OCI-LY7 (cell line): ENCODE measurements at regions not wholly inside any gene's neighbourhood (a gene's known extent, or its start where the extent isn't known, plus 50 kb on each side); places are given as distances from the start of the nearest gene placed in this dataset.

Source experiments
- BruUV-seq: library from RNA; stranded (reverse); fragments of 400-500 nt; replicated peaks from 2 replicates; lab custom pipeline; 2021; lab: Mats Ljungman, UMichigan
- CTCF ChIA-PET: fragments of 300-600 bp; sonication (Branson Sonifier 250); formaldehyde crosslinking; loops from one replicate; lab custom pipeline; 2022; ENCODE audit warnings: antibody characterized with exemption; ENCODE audit not compliant: unreplicated experiment; lab: Charles Lee
- POLR2A ChIA-PET: fragments of 300-600 bp; sonication (Branson Sonifier 250); formaldehyde crosslinking; loops from one replicate; lab custom pipeline; 2022; ENCODE audit warnings: antibody characterized with exemption; lab: Charles Lee
- DNase-seq: peaks from one replicate; pipeline ENCODE4 v3.0.0-alpha.2; 2015; ENCODE audit warnings: low spot score
- H2AFZ ChIP-seq: fragments of 200-600 bp; sonication (generic), shearing (Covaris generic); 2 replicates; pipeline ENCODE4 v1.6.1; 2014; ENCODE audit warnings: mild to moderate bottlenecking, antibody characterized with exemption, low read length, moderate library complexity
- H3K27ac ChIP-seq: fragments of 200-600 bp; sonication (generic); 2 replicates; pipeline ENCODE4 v1.5.1; 2014; ENCODE audit warnings: mixed run types, low read depth, mild to moderate bottlenecking, moderate library complexity, low read length, inconsistent platforms; ENCODE audit not compliant: poor library complexity, severe bottlenecking
- H3K36me3 ChIP-seq: fragments of 200-600 bp; sonication (generic); 2 replicates; pipeline ENCODE4 v1.6.1; 2014; ENCODE audit warnings: mild to moderate bottlenecking, antibody characterized with exemption, low read length, moderate library complexity, mixed read lengths; ENCODE audit not compliant: insufficient read depth
- H3K4me1 ChIP-seq: fragments of 200-600 bp; sonication (generic); 2 replicates; pipeline ENCODE4 v1.5.1; 2014; ENCODE audit warnings: mild to moderate bottlenecking, low read length; ENCODE audit not compliant: insufficient read depth, poor library complexity, severe bottlenecking
- H3K4me2 ChIP-seq: fragments of 200-600 bp; sonication (generic); 2 replicates; pipeline ENCODE4 v1.6.1; 2014; ENCODE audit warnings: mild to moderate bottlenecking, low read length
- H3K4me3 ChIP-seq: fragments of 200-600 bp; sonication (generic); 2 replicates; pipeline ENCODE4 v1.5.1; 2014; ENCODE audit warnings: mild to moderate bottlenecking, low read depth, low read length; ENCODE audit not compliant: poor library complexity, severe bottlenecking
- H3K79me2 ChIP-seq: fragments of 200-600 bp; sonication (generic); 2 replicates; pipeline ENCODE4 v1.6.1; 2016; ENCODE audit warnings: low read depth, mild to moderate bottlenecking, low read length, moderate library complexity, mixed read lengths; ENCODE audit not compliant: insufficient read depth
- H3K9me2 ChIP-seq: fragments of 200-600 bp; sonication (generic); 2 replicates; pipeline ENCODE4 v1.6.1; 2016; ENCODE audit warnings: mild to moderate bottlenecking, low read length, mixed read lengths; ENCODE audit not compliant: insufficient read depth
- H3K9me3 ChIP-seq: fragments of 200-600 bp; sonication (generic); 2 replicates; pipeline ENCODE4 v1.6.1; 2014; ENCODE audit warnings: mild to moderate bottlenecking, mixed run types, low read length, mixed read lengths
- H4K20me1 ChIP-seq: fragments of 200-600 bp; sonication (generic); 2 replicates; pipeline ENCODE4 v1.6.1; 2014; ENCODE audit warnings: mild to moderate bottlenecking, antibody characterized with exemption, low read length, moderate library complexity, mixed read lengths; ENCODE audit not compliant: insufficient read depth
- EZH2phosphoT487 ChIP-seq: fragments of 200-600 bp; sonication (generic); IDR thresholded peaks from 2 replicates; pipeline ENCODE4 v1.6.1; 2018; ENCODE audit warnings: low read depth, borderline replicate concordance, mild to moderate bottlenecking, mixed run types, antibody characterized with exemption, low read length, moderate library complexity, mixed read lengths
- intact Hi-C: fragments of 100-400 bp; cut with micrococcal nuclease; formaldehyde crosslinking; loops from one replicate; pipeline ENCODE4 v1.10.0; 2022; ENCODE audit not compliant: unreplicated experiment
- TF ChIP-seq, protein P1 (sequence below): fragments of 200-600 bp; sonication (generic); conservative IDR thresholded peaks from 2 replicates; pipeline ENCODE4 v1.5.1; 2014; ENCODE audit warnings: mild to moderate bottlenecking, antibody characterized with exemption, low read length, moderate library complexity, mixed read lengths

DNA sequence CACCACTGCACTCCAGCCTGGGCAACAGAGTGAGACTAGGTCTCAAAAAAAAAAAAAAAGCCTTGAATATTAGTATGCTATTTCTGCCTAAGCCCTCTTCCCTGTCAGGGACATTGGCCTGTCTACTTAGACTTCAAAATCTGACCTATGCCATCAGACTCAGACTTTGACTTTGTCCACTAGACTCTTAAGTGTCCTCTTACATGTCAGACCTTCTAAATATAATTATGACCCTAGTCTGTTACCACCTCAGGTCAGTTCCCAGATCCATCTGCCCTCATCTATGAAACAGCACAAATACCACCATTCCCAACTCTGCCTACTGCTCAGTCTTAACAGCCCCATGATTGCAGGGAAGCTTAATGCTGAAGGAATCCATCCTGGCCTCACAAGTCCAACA is 244.6 kb downstream of the ZEB2 start:
- TF ChIP-seq EZH2phosphoT487: no peak
- TF ChIP-seq, protein P1, sequence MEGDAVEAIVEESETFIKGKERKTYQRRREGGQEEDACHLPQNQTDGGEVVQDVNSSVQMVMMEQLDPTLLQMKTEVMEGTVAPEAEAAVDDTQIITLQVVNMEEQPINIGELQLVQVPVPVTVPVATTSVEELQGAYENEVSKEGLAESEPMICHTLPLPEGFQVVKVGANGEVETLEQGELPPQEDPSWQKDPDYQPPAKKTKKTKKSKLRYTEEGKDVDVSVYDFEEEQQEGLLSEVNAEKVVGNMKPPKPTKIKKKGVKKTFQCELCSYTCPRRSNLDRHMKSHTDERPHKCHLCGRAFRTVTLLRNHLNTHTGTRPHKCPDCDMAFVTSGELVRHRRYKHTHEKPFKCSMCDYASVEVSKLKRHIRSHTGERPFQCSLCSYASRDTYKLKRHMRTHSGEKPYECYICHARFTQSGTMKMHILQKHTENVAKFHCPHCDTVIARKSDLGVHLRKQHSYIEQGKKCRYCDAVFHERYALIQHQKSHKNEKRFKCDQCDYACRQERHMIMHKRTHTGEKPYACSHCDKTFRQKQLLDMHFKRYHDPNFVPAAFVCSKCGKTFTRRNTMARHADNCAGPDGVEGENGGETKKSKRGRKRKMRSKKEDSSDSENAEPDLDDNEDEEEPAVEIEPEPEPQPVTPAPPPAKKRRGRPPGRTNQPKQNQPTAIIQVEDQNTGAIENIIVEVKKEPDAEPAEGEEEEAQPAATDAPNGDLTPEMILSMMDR: no peak
- ChIA-PET POLR2A (no interaction called here), CTCF (no interaction called here)
- H3K9me3 ChIP-seq: no peaks in the 10 kb centered on the region
- H3K4me2 ChIP-seq: no peak overlapping the region
- no TSS peak for BruUV-seq
- H3K4me3 ChIP-seq: no peak overlapping the region
- intact Hi-C loops: no loop called here
- 0 out of 2 replicates have a peak, but pooled peaks cover 7% of the 10 kb centered on the region for H3K79me2 ChIP-seq
- H3K27ac ChIP-seq: no peak overlapping the region
- H4K20me1 ChIP-seq: no peaks in the 10 kb centered on the region
- no peak overlapping the region for H2AFZ ChIP-seq
- no peak for DNase-seq
- H3K4me1 ChIP-seq: no peaks in the 10 kb centered on the region
- no peaks in the 10 kb centered on the region for H3K9me2 ChIP-seq
- no peaks in the 10 kb centered on the region for H3K36me3 ChIP-seq

- ChIA-PET POLR2A (no interaction called here), CTCF (no interaction called here)
- Histone ChIP-seq H3K79me2 (peaks cover 13% of the 10 kb centered on the region; the same call in 1 of the 2 replicates), H4K20me1 (no peaks in the 10 kb centered on the region), H3K9me3 (no peaks in the 10 kb centered on the region), H3K4me1 (no peaks in the 10 kb centered on the region), H3K4me2 (no peak overlapping the region), H3K27ac (no peak overlapping the region), H2AFZ (no peak overlapping the region), H3K9me2 (no peaks in the 10 kb centered on the region), H3K4me3 (no peak overlapping the region), H3K36me3 (no peaks in the 10 kb centered on the region)
- no peak for TF ChIP-seq EZH2phosphoT487
- TF ChIP-seq, protein P1: no peak
- intact Hi-C loops: no loop called here
- no TSS peak for BruUV-seq
- DNase-seq: no peak
These were observed 245.8 kb downstream of the ZEB2 start for GRCh38 chr2:144274131-144274530.

DNA sequence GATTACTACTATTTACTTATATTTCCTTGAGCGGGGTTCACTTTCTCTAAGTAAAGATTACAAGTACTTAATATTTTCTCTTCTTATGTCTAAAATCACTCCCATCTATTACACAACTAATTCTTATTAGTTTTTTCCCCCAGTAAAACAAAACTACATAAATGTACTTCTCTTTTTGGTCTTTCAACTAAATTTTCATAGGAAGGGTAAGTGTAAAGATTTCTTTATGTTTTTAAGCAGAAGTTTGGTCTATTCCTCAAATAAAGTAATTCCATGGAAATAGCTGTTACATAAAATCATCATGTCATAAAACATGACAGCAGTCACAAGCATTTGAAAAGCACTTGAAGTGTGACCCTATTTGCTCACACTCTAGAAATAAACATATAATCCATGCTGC is 249.0 kb downstream of the ZEB2 start:
- Histone ChIP-seq H3K27ac (no peak overlapping the region), H2AFZ (no peak overlapping the region), H3K9me3 (no peaks in the 10 kb centered on the region), H3K4me3 (no peak overlapping the region), H4K20me1 (no peaks in the 10 kb centered on the region), H3K4me1 (peaks cover 8% of the 10 kb centered on the region), H3K79me2 (peaks cover 9% of the 10 kb centered on the region; the same call in 1 of the 2 replicates), H3K4me2 (no peak overlapping the region), H3K36me3 (no peaks in the 10 kb centered on the region; the same call in 1 of the 2 replicates), H3K9me2 (no peaks in the 10 kb centered on the region)
- TF ChIP-seq EZH2phosphoT487: no peak
- TF ChIP-seq, protein P1: no peak
- DNase-seq: no peak
- ChIA-PET CTCF (no interaction called here), POLR2A (interaction anchor here (1.0 kb wide), 1 partner anchor 29 kb away, joined by 3 read pairs; no protein-coding TSS in a partner anchor)
- no TSS peak for BruUV-seq
- intact Hi-C loops: no loop called here
